ENCODE measurements at regions not wholly inside any gene's neighbourhood (a gene's known extent, or its start where the extent isn't known, plus 50 kb on each side); places are given as distances from the start of the nearest gene placed in this dataset.
"Not testable (repeated sequence)": the region's sequence is repeated elsewhere in the genome, so short reads cannot be mapped to it uniquely, and the experiment has no call there.

DNA sequence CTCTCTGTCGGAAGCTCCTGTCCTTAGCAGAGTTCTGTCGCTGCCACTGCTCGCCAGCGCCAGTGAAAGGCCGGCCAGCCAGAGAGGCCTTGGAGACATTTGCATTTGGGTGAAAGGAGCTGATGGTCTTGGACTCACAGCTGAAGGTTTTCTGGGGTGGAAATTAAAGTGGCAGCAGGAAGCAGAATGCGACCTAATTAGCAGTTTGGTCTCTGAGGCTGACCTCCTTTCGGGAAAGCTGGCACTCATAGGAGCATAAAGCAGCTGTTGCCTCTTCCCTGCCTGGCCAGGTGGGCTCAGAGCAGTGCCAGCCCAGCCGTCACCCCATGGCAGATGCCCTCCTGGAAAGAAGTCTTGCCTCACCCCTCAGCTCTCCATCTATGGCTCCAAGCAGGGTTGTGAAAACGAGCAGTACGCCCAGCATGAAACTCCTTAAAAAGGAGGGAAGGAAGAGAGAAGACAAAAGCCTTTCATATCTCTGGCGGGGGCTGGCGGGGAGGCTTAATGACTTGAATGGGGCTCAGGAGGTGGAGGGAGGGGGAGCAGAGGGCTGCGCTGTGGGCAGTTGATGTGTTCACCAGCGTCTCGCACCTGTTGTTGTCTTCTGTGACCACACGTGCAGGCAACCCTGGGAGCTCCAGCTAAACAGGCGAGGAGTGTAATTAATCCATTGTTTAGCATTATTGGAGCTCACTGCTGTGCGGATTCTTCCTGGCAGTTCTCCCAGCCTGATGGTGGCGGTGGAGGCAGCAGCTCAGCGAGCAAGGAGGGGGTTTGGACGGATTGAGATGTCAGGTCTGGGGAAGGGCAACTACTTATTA is 264.0 kb downstream of the MID1IP1 start:
- TF ChIP-seq, protein P1, sequence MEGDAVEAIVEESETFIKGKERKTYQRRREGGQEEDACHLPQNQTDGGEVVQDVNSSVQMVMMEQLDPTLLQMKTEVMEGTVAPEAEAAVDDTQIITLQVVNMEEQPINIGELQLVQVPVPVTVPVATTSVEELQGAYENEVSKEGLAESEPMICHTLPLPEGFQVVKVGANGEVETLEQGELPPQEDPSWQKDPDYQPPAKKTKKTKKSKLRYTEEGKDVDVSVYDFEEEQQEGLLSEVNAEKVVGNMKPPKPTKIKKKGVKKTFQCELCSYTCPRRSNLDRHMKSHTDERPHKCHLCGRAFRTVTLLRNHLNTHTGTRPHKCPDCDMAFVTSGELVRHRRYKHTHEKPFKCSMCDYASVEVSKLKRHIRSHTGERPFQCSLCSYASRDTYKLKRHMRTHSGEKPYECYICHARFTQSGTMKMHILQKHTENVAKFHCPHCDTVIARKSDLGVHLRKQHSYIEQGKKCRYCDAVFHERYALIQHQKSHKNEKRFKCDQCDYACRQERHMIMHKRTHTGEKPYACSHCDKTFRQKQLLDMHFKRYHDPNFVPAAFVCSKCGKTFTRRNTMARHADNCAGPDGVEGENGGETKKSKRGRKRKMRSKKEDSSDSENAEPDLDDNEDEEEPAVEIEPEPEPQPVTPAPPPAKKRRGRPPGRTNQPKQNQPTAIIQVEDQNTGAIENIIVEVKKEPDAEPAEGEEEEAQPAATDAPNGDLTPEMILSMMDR (IDR thresholded peaks at IDR 0.05; ENCODE audit: insufficient read depth, missing control alignments), result no peak
- FAIRE-seq (no peak), DNase-seq (ENCODE audit: insufficient read length, low spot score) (no peak)

DNA sequence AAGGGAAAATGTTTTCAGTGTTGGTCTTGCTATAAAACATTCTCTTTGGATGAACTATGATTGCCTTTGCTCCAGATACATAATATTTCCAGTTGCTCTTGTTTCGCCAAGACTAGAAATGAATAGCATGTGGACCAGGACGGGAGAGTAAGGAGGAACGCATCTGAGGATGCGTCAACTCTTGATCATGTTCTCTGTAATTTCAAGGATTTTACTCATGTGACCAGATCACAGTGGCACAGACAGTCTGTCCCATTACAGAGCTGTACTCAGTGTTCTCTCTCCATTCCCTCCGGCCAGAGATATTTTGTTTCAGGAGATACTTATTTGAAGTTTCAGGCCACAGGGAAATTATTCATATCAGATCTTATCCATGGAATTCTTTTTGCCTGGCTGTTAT is 266.6 kb downstream of the MID1IP1 start:
- FAIRE-seq (no peak), DNase-seq (ENCODE audit: insufficient read length, low spot score) (no peak)
- TF ChIP-seq, protein P1 (IDR thresholded peaks at IDR 0.05; ENCODE audit: insufficient read depth, missing control alignments), result no peak

DNA sequence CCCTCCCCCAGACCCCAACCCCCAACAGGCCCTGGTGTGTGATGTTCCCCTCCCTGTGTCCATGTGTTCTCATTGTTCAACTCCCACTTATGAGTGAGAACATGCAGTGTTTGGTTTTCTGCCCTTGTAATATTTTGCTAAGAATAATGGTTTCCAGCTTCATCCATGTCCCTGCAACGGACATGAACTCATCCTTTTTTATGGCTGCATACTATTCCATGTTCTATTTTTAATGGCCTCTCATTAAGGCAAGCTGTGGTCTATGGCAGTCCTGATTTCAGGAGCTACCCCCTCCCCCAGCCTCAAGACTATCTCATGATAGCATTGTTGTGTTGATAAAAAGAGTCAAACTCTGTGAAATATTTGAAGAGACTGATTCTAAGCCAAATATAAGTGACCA is 267.4 kb downstream of the MID1IP1 start:
- DNase-seq (ENCODE audit: insufficient read length, low spot score); FAIRE-seq: not testable (repeated sequence)

DNA sequence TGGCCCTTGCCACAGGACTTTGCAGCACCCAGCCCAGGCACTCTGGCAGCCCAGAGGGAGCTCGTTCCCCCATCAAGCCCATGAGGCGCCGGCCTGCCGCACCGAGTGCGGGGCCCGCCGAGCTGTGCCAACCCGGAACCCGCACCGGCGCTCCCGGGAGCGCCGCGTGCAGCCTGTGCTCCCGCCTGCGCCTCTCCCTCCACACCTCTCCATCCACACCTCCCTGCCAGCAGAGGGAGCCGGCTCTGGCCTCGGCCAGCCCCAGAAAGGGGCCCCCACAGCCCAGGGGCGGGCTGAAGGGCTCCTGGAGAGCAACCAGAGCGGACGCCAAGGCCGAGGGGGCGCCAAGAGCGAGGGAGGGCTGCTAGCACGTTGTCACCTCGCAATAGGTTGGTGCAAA is 268.8 kb downstream of the MID1IP1 start:
- no peak for DNase-seq (ENCODE audit: insufficient read length, low spot score)
- no peak for FAIRE-seq
- TF ChIP-seq, protein P1 (IDR thresholded peaks at IDR 0.05; ENCODE audit: insufficient read depth, missing control alignments), result no peak

DNA sequence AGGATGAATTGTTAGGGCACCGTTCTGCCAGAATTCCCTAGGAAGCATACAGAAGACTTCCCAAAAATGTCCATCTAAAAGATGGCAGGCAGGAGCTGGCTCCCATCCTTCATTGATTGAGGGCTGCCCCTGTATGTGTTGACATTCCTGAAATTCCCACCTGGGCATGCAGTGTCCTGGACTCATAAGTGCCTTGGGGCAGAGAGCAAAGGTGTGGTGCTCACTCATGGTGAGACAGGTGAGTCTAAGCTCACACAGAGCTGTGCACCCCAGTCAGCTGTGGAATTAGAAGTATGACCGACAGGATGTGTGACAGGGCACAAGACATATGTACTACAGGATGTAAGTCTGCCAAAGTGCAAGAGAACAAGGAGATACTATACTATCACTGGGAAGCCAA is 271.9 kb downstream of the MID1IP1 start:
- FAIRE-seq (no peak), DNase-seq (ENCODE audit: insufficient read length, low spot score) (no peak)
- TF ChIP-seq, protein P1 (IDR thresholded peaks at IDR 0.05; ENCODE audit: insufficient read depth, missing control alignments), result no peak

DNA sequence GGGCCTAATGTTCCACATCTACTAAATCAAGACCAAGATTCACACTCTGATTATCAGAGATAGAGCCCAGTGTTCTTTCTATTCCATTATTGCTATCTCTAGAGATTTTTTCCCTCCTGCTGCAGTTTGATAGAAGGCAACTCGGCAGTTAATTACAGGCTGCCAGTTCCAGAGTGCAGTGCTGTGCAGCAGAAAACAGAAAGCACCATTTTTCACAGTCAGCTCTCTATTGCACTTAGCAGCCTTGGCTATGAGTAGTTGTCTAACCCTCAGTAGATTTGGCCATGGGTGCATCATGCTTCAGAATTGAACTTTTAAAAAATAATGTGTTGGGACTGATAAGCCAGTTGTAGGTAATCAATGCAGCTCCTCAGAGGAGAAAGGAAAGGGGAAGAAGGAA is 295.3 kb downstream of the MID1IP1 start:
- no peak for DNase-seq (ENCODE audit: insufficient read length, low spot score)
- TF ChIP-seq, protein P1 (IDR thresholded peaks at IDR 0.05; ENCODE audit: insufficient read depth, missing control alignments), result no peak
- no peak for FAIRE-seq

DNA sequence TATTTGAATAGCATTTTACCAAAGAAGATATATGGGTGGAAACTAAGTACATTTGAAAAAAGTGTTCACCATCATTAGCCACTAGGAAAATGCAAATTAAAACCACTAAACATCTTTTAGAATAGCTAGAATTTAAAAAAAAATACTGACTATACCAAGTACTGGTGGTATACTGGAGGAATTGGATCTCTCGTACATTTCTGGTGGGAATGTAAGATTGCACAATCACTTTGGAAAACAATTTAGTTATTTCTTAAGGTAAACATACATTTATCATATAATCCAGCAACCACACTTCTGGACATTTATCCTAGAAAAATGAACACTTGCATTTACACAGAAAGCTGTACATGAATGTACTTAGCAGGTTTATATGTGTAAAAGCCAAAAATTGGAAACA is 303.5 kb downstream of the MID1IP1 start:
- FAIRE-seq (no peak), DNase-seq (ENCODE audit: insufficient read length, low spot score) (no peak)
- TF ChIP-seq, protein P1 (IDR thresholded peaks at IDR 0.05; ENCODE audit: insufficient read depth, missing control alignments), result no peak
